ENCODE measurements at regions not wholly inside any gene's neighbourhood (a gene's known extent, or its start where the extent isn't known, plus 50 kb on each side); places are given as distances from the start of the nearest gene placed in this dataset.

- Histone ChIP-seq H3K27me3 (ENCODE audit: control insufficient read depth, low read length) (peaks cover 2% of the 10 kb centered on the region; the same call in 1 of the 2 replicates), H3K4me2 (ENCODE audit: low read length) (no peak overlapping the region), H3K4me3 (ENCODE audit: low read length) (no peak overlapping the region), H3K79me2 (ENCODE audit: control insufficient read depth, low read length) (no peaks in the 10 kb centered on the region), H3K4me1 (ENCODE audit: control insufficient read depth, low read length) (no peaks in the 10 kb centered on the region), H3K9me3 (ENCODE audit: control insufficient read depth, insufficient read depth, low read length) (no peaks in the 10 kb centered on the region), H3K9me2 (replicated peaks; ENCODE audit: control insufficient read depth, low read length) (no peaks in the 10 kb centered on the region), H3K36me3 (ENCODE audit: control insufficient read depth, low read length) (no peaks in the 10 kb centered on the region), H3F3A (ENCODE audit: control insufficient read depth, insufficient read depth) (no peaks in the 10 kb centered on the region), H3K27ac (ENCODE audit: low read depth, low read length) (no peak overlapping the region), H4K20me1 (ENCODE audit: control insufficient read depth, insufficient read depth, low read depth, low read length) (no peaks in the 10 kb centered on the region)
- TF ChIP-seq, protein P1, sequence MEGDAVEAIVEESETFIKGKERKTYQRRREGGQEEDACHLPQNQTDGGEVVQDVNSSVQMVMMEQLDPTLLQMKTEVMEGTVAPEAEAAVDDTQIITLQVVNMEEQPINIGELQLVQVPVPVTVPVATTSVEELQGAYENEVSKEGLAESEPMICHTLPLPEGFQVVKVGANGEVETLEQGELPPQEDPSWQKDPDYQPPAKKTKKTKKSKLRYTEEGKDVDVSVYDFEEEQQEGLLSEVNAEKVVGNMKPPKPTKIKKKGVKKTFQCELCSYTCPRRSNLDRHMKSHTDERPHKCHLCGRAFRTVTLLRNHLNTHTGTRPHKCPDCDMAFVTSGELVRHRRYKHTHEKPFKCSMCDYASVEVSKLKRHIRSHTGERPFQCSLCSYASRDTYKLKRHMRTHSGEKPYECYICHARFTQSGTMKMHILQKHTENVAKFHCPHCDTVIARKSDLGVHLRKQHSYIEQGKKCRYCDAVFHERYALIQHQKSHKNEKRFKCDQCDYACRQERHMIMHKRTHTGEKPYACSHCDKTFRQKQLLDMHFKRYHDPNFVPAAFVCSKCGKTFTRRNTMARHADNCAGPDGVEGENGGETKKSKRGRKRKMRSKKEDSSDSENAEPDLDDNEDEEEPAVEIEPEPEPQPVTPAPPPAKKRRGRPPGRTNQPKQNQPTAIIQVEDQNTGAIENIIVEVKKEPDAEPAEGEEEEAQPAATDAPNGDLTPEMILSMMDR (IDR thresholded peaks at IDR 0.05; ENCODE audit: low read depth, low read length, poor library complexity, severe bottlenecking) = no peak
- TF ChIP-seq EZH2phosphoT487 (IDR thresholded peaks at IDR 0.05; ENCODE audit: borderline replicate concordance, low read length) = no peak
These were observed 486.6 kb downstream of the SETD4 start for GRCh38 chr21:35573472-35574374.

- Histone ChIP-seq H3K4me3 (ENCODE audit: low read length) (no peak overlapping the region), H3K27me3 (ENCODE audit: control insufficient read depth, low read length) (peaks cover 2% of the 10 kb centered on the region; the same call in 1 of the 2 replicates), H3K9me3 (ENCODE audit: control insufficient read depth, insufficient read depth, low read length) (no peaks in the 10 kb centered on the region), H3K36me3 (ENCODE audit: control insufficient read depth, low read length) (no peaks in the 10 kb centered on the region), H3K4me2 (ENCODE audit: low read length) (no peak overlapping the region), H3K9me2 (replicated peaks; ENCODE audit: control insufficient read depth, low read length) (no peaks in the 10 kb centered on the region), H3K27ac (ENCODE audit: low read depth, low read length) (no peak overlapping the region), H3K4me1 (ENCODE audit: control insufficient read depth, low read length) (no peaks in the 10 kb centered on the region), H3K79me2 (ENCODE audit: control insufficient read depth, low read length) (no peaks in the 10 kb centered on the region), H3F3A (ENCODE audit: control insufficient read depth, insufficient read depth) (no peaks in the 10 kb centered on the region), H4K20me1 (ENCODE audit: control insufficient read depth, insufficient read depth, low read depth, low read length) (no peaks in the 10 kb centered on the region)
- TF ChIP-seq, protein P1 (IDR thresholded peaks at IDR 0.05; ENCODE audit: low read depth, low read length, poor library complexity, severe bottlenecking) = no peak
- no peak for TF ChIP-seq EZH2phosphoT487 (IDR thresholded peaks at IDR 0.05; ENCODE audit: borderline replicate concordance, low read length)
These were observed 488.4 kb downstream of the SETD4 start for GRCh38 chr21:35571910-35572309.

DNA sequence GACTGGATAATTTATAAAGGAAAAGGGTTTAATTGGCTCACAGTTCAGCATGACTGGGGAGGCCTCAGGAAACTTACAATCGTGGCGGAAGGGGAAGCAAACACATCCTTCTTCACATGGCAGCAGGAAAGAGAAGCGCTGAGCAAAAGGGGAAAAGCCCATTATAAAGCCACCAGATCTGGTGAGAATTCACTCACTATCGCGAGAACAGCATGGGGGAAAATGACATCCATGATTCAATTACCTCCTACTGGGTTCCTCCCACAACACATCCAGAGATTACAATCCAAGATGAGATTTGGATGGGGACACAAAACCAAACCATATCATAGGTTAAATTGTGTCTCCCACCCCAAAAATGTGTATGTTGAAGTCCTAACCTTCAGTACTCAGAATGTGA lies 491.7 kb downstream of the SETD4 start:
- Histone ChIP-seq H3K36me3 (ENCODE audit: control insufficient read depth, low read length) (no peaks in the 10 kb centered on the region), H3K27me3 (ENCODE audit: control insufficient read depth, low read length) (peaks cover 8% of the 10 kb centered on the region), H3K27ac (ENCODE audit: low read depth, low read length) (no peak overlapping the region), H3K4me3 (ENCODE audit: low read length) (no peak overlapping the region), H3K79me2 (ENCODE audit: control insufficient read depth, low read length) (no peaks in the 10 kb centered on the region), H3K4me2 (ENCODE audit: low read length) (no peak overlapping the region), H3K4me1 (ENCODE audit: control insufficient read depth, low read length) (no peaks in the 10 kb centered on the region), H4K20me1 (ENCODE audit: control insufficient read depth, insufficient read depth, low read depth, low read length) (no peaks in the 10 kb centered on the region), H3F3A (ENCODE audit: control insufficient read depth, insufficient read depth) (no peaks in the 10 kb centered on the region), H3K9me3 (ENCODE audit: control insufficient read depth, insufficient read depth, low read length) (no peaks in the 10 kb centered on the region), H3K9me2 (replicated peaks; ENCODE audit: control insufficient read depth, low read length) (no peaks in the 10 kb centered on the region)
- TF ChIP-seq, protein P1 (IDR thresholded peaks at IDR 0.05; ENCODE audit: low read depth, low read length, poor library complexity, severe bottlenecking) = no peak
- TF ChIP-seq EZH2phosphoT487 (IDR thresholded peaks at IDR 0.05; ENCODE audit: borderline replicate concordance, low read length) = no peak

Data from DOHH2 (cell line).